Right lobe of liver (tissue), 4 donors: ENCODE measurements at regions not wholly inside any gene's neighbourhood (a gene's known extent, or its start where the extent isn't known, plus 50 kb on each side); places are given as distances from the start of the nearest gene placed in this dataset.

Experiments
- POLR2A ChIP-seq: fragments of 450-650 bp; IDR thresholded peaks from one replicate; pipeline ENCODE4 v1.6.1; 2017; ENCODE audit warnings: antibody characterized with exemption, mild to moderate bottlenecking
- TF ChIP-seq, protein P1 (sequence below), 4 donors: fragments of 200-600 bp in 3 of 4; fragments of 450-650 bp in 1 of 4; IDR thresholded peaks; one replicate each; pipeline versions ENCODE4 v1.5.1 to v1.8.0; 2016 to 2022; ENCODE audit warnings: antibody characterized with exemption in 4 of 4, mild to moderate bottlenecking in 2 of 4
- donor health status: DM: no; HTN: no; CAD: no.
- donor health status: DM: no; HTN: no; CAD: no.
- donor health status: DM: no; HTN: yes; CAD: no.

DNA sequence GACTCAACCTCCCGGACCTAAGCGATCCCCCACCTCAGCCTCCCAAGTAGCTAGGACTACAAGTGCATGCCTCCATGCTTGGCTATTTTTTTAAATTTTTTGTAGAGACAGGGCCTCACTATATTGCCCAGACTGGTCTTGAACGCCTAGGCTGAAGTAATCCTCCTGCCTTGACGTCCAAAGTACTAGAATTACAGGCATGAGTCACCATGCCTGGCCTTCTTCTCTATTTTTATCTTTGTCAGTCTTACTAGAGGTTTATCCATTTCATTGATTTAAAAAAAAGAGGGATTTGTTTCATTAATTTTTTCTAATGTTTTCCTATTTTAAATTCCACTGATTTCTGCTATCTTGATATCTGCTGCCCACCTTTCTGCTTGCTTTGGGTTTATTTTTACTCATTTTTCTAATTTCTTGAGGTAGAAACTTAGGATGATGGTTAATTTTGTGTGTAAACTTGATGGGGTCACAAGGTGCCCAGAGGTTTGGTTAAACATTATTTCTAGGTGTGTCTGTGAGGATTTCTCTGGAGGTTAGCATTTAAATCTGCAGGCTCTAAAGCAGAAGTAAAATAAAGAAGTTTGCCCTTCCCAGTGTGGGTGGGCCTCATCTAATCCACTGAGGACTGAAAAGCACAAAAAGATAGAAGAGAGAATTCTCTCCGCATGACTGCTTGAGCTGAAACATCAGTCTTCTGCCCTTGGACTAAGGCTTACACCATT lies 116.2 kb upstream of the DCLK2 start:
- TF ChIP-seq, protein P1, sequence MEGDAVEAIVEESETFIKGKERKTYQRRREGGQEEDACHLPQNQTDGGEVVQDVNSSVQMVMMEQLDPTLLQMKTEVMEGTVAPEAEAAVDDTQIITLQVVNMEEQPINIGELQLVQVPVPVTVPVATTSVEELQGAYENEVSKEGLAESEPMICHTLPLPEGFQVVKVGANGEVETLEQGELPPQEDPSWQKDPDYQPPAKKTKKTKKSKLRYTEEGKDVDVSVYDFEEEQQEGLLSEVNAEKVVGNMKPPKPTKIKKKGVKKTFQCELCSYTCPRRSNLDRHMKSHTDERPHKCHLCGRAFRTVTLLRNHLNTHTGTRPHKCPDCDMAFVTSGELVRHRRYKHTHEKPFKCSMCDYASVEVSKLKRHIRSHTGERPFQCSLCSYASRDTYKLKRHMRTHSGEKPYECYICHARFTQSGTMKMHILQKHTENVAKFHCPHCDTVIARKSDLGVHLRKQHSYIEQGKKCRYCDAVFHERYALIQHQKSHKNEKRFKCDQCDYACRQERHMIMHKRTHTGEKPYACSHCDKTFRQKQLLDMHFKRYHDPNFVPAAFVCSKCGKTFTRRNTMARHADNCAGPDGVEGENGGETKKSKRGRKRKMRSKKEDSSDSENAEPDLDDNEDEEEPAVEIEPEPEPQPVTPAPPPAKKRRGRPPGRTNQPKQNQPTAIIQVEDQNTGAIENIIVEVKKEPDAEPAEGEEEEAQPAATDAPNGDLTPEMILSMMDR (IDR thresholded peaks at IDR 0.05), result no peak
- TF ChIP-seq POLR2A, result no peak
